ENCODE measurements at regions not wholly inside any gene's neighbourhood (a gene's known extent, or its start where the extent isn't known, plus 50 kb on each side); places are given as distances from the start of the nearest gene placed in this dataset.

DNA sequence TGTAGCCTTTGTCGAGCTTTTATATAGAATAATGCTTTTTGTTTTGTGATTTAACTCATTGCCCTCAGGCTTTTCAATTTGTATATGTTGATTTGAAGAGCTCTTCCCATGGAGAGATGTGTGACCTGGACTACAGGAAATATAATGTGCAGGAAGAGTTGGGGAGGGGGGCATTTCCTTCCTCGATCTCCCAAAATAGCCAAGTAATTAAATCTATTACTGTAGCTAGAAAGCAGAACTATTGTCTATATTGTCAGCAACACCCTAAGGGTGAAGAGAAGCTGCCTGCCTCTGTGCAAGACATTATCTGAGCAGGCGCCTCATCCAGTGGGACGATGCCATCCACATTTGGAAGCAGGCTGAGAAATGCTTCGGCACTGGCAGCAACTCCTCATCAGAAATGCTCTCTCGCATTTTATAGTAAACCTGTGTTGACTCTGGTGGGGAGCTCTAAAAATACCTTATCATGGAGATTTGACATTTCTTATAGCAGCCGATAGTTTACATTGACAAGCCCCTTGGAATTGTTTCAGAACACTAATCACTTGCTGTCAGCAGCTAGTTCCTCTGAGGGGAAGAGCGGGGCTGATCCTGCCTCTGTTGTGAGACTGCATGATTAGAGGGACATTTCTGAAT is 392.5 kb upstream of the RGS6 start:
- TF ChIP-seq, protein P1, sequence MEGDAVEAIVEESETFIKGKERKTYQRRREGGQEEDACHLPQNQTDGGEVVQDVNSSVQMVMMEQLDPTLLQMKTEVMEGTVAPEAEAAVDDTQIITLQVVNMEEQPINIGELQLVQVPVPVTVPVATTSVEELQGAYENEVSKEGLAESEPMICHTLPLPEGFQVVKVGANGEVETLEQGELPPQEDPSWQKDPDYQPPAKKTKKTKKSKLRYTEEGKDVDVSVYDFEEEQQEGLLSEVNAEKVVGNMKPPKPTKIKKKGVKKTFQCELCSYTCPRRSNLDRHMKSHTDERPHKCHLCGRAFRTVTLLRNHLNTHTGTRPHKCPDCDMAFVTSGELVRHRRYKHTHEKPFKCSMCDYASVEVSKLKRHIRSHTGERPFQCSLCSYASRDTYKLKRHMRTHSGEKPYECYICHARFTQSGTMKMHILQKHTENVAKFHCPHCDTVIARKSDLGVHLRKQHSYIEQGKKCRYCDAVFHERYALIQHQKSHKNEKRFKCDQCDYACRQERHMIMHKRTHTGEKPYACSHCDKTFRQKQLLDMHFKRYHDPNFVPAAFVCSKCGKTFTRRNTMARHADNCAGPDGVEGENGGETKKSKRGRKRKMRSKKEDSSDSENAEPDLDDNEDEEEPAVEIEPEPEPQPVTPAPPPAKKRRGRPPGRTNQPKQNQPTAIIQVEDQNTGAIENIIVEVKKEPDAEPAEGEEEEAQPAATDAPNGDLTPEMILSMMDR (IDR thresholded peaks at IDR 0.05), result no peak
- TF ChIP-seq POLR2A (IDR thresholded peaks at IDR 0.05; ENCODE audit: low read depth) (no peak), POLR2AphosphoS5 (IDR thresholded peaks at IDR 0.05) (no peak), EP300 (IDR thresholded peaks at IDR 0.05) (no peak)

Data from esophagus muscularis mucosa (tissue), 4 donors.